ENCODE measurements at regions not wholly inside any gene's neighbourhood (a gene's known extent, or its start where the extent isn't known, plus 50 kb on each side); places are given as distances from the start of the nearest gene placed in this dataset.

DNA sequence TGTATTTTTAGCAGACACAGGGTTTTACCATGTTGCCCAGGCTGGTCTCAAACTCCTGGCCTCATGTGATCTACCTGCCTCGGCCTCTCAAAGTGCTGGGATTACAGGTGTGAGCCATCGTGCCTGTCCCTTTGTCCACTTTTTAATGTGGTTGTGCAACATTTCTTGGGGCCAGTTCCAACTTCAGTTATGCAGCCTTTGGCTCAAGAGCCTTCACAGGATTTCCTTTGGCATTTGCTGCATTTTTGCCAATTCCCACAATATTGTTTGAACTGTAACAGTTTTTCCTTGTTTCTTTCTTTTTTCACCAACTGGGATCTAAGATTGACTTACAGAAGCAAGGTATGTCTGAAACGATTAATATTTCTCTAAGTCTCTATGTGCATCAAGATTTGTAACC is 63.6 kb downstream of the EDN1 start:
- TF ChIP-seq, protein P1, sequence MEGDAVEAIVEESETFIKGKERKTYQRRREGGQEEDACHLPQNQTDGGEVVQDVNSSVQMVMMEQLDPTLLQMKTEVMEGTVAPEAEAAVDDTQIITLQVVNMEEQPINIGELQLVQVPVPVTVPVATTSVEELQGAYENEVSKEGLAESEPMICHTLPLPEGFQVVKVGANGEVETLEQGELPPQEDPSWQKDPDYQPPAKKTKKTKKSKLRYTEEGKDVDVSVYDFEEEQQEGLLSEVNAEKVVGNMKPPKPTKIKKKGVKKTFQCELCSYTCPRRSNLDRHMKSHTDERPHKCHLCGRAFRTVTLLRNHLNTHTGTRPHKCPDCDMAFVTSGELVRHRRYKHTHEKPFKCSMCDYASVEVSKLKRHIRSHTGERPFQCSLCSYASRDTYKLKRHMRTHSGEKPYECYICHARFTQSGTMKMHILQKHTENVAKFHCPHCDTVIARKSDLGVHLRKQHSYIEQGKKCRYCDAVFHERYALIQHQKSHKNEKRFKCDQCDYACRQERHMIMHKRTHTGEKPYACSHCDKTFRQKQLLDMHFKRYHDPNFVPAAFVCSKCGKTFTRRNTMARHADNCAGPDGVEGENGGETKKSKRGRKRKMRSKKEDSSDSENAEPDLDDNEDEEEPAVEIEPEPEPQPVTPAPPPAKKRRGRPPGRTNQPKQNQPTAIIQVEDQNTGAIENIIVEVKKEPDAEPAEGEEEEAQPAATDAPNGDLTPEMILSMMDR (conservative IDR thresholded peaks at IDR 0.05; ENCODE audit: low read depth, low read length): no peak
- no peak for TF ChIP-seq EZH2 (IDR thresholded peaks at IDR 0.05; ENCODE audit: borderline replicate concordance, low read depth, low read length, poor library complexity, severe bottlenecking)
